ENCODE measurements at regions not wholly inside any gene's neighbourhood (a gene's known extent, or its start where the extent isn't known, plus 50 kb on each side); places are given as distances from the start of the nearest gene placed in this dataset.
"Not testable (repeated sequence)": the region's sequence is repeated elsewhere in the genome, so short reads cannot be mapped to it uniquely, and the experiment has no call there.

GRCh38 chr15:20239186-20239585 is 302.4 kb downstream of the GOLGA6L6 start:
- not testable (repeated sequence) for DNase-seq (ENCODE audit: low read depth, low spot score)

GRCh38 chr15:20237256-20238020 is 304.2 kb downstream of the GOLGA6L6 start:
- not testable (repeated sequence) for DNase-seq (ENCODE audit: low read depth, low spot score)

- not testable (repeated sequence) for DNase-seq (ENCODE audit: low read depth, low spot score)
Measured at GRCh38 chr15:20235728-20236127, 305.9 kb downstream of the GOLGA6L6 start.

GRCh38 chr15:20234006-20234540 is 307.5 kb downstream of the GOLGA6L6 start:
- DNase-seq (ENCODE audit: low read depth, low spot score): not testable (repeated sequence)

DNA sequence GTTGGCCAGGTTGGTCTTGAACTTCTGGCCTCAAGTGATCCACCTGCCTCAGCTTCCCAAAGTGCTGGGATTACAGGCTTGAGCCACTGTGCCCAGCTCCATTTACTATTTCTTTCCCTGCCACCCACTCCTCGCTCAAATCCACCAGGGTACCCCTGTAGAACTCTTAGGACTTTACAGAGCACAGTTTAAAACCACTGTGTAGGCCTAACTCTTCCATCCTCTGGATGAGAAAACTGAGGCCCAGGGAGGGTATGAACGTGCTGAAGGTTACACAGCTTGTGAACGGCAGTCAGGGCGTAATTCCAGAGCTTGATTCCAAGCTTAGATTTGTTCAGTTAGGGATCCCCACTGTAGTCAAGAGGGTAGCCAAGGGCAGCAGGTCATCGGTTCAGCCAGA is 309.1 kb downstream of the GOLGA6L6 start:
- DNase-seq (ENCODE audit: low read depth, low spot score): not testable (repeated sequence)

- DNase-seq (ENCODE audit: low read depth, low spot score): not testable (repeated sequence)
Measured at GRCh38 chr15:20230656-20231055, 310.9 kb downstream of the GOLGA6L6 start.

- not testable (repeated sequence) for DNase-seq (ENCODE audit: low read depth, low spot score)
Measured at GRCh38 chr15:20228791-20229190, 312.8 kb downstream of the GOLGA6L6 start.

- DNase-seq (ENCODE audit: low read depth, low spot score): not testable (repeated sequence)
Measured at GRCh38 chr15:20227119-20227853, 314.3 kb downstream of the GOLGA6L6 start.

DNA sequence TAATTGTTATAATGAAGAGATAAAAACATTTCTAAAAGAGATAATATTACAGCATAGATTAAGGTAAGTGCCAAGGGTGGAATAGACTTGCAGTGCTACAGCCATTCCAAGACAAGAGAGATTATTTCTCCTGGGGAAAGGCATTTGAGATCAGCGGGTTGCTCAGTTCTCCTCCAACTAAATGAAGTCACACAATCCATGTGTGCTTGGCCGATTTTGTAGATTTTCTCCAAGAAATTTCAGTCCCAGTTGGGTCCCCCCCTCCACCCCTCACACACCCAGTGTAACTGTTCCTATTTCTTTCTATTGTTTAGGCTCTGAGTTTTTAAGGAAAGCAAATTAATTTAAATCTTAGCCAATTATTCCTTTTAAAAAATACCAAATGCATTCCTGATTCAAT is 315.1 kb downstream of the GOLGA6L6 start:
- DNase-seq (ENCODE audit: low read depth, low spot score): not testable (repeated sequence)

DNA sequence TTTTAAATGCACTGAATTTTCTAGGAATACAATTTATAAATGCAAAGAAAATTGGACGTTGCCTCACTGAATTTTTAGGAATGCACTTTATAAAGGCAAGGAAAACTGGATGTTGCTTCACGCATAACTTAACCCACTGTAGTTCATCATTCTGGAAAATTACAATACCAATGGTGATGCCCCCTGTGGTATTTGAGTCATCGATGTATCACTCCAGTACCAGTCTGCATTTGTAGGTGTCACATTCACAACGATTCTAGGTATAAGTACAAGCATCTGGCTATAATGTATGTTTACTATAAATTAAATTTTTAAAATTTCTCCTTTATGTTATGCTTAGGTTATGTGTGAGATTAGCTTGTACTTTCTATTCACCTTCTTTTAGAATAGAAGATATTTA is 320.5 kb downstream of the GOLGA6L6 start:
- DNase-seq (ENCODE audit: low read depth, low spot score): not testable (repeated sequence)

DNA sequence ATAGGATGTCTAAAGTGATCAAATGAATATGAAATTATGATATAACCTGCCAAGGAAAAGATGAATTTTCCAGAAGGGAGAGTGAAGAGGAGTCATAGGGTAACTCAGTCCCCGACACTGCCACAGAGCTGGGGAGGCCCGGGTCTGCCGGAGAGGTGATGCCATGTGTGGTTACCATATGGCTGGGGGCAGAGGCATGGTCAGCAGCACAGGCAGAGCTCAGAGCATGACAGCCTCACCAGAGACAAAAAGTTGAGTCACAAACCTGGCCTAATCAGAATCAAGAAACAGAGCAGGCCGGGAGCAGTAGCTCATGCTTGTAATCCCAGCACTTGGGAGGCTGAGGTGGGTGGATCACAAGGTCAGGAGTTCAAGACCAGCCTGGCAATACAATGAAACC is 322.4 kb downstream of the GOLGA6L6 start:
- not testable (repeated sequence) for DNase-seq (ENCODE audit: low read depth, low spot score)

- DNase-seq (ENCODE audit: low read depth, low spot score): not testable (repeated sequence)
Measured at GRCh38 chr15:20215700-20216099, 325.9 kb downstream of the GOLGA6L6 start.

- not testable (repeated sequence) for DNase-seq (ENCODE audit: low read depth, low spot score)
Measured at GRCh38 chr15:20214101-20214500, 327.5 kb downstream of the GOLGA6L6 start.

- DNase-seq (ENCODE audit: low read depth, low spot score): not testable (repeated sequence)
Measured at GRCh38 chr15:20211508-20211907, 330.1 kb downstream of the GOLGA6L6 start.

GRCh38 chr15:20209973-20210372 is 331.6 kb downstream of the GOLGA6L6 start:
- not testable (repeated sequence) for DNase-seq (ENCODE audit: low read depth, low spot score)

- DNase-seq (ENCODE audit: low read depth, low spot score): not testable (repeated sequence)
Measured at GRCh38 chr15:20207607-20208006, 334.0 kb downstream of the GOLGA6L6 start.

DNA sequence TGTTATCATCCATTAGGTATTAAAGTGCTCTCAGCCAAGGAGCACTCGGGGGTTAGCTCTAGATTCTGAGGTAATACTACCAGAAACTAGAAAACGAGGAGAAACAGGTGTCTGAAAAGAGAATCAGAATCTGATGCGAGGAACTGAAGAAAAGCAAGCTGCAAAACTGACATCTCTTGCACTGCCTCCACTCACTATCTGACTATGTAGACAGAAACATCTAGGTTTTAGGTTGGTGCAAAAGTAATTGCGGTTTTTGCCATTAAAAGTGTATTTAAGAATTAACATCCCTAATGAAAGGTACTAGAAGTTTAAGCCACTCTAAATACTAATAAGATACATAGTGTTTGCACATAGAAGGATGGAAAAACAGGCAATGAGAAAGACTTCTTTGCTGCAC is 334.4 kb downstream of the GOLGA6L6 start:
- DNase-seq (ENCODE audit: low read depth, low spot score): not testable (repeated sequence)

DNA sequence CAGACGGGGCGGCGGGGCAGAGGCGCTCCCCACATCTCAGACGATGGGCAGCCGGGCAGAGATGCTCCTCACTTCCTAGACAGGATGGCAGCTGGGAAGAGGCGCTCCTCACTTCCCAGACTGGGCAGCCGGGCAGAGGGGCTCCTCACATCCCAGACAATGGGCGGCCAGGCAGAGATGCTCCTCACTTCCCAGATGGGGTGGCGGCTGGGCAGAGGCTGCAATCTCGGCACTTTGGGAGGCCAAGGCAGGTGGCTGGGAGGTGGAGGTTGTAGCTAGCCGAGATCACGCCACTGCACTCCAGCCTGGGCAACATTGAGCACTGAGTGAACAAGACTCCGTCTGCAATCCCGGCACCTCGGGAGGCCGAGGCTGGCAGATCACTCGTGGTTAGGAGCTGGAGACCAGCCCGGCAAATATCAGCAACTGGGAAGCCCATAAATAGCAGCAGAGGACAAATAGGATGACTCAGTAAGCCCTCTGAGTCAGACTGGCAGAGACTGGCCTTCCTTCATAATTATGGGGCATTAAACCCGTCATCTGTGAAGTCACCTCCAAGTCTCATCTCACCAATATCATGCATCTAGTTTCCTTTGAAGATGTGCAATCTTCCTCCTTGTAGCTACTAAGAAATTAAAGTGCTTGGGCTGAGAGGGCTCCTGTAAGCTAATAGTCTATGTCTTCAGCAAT is 337.3 kb downstream of the GOLGA6L6 start:
- DNase-seq (ENCODE audit: low read depth, low spot score): not testable (repeated sequence)

DNA sequence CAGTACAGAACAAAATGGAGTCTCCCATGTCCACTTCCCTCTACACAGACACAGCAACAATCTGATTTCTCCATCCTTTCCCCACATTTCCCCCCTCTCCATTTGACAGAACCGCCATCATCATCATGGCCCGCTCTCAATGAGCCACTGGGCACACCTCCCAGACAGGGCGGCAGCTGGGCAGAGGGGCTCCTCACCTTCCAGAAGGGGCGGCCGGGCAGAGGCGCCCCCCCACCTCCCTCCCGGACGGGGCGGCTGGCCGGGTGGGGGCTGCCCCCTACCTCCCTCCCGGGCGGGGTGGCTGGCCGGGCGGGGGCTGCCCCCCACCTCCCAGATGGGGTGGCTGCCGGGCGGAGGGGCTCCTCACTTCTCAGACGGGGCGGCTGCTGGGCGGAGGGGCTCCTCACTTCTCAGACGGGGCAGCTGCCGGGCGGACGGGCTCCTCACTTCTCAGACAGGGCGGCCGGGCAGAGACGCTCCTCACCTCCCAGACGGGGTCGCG is 337.9 kb downstream of the GOLGA6L6 start:
- not testable (repeated sequence) for DNase-seq (ENCODE audit: low read depth, low spot score)

GRCh38 chr15:20194591-20195198 is 346.9 kb downstream of the GOLGA6L6 start:
- not testable (repeated sequence) for DNase-seq (ENCODE audit: low read depth, low spot score)
